DND-41 (cell line): ENCODE measurements at regions not wholly inside any gene's neighbourhood (a gene's known extent, or its start where the extent isn't known, plus 50 kb on each side); places are given as distances from the start of the nearest gene placed in this dataset.

Experiments
- CTCF ChIP-seq: IDR thresholded peaks from 2 replicates; pipeline ENCODE4 v1.5.1; 2012; ENCODE audit warnings: borderline replicate concordance, low read length, moderate library complexity, mild to moderate bottlenecking; ENCODE audit not compliant: poor library complexity, severe bottlenecking; ENCODE audit errors: extremely low read depth
- EZH2 ChIP-seq: IDR thresholded peaks from 3 replicates; pipeline ENCODE4 v1.6.1; 2012; ENCODE audit warnings: borderline replicate concordance, low read depth, mild to moderate bottlenecking, moderate library complexity, low read length, inconsistent platforms; ENCODE audit not compliant: severe bottlenecking

- TF ChIP-seq CTCF (no peak), EZH2 (no peak)
These were observed 83.5 kb downstream of the SKA1 start for GRCh38 chr18:50458366-50458765.
